ENCODE measurements at regions not wholly inside any gene's neighbourhood (a gene's known extent, or its start where the extent isn't known, plus 50 kb on each side); places are given as distances from the start of the nearest gene placed in this dataset.

DNA sequence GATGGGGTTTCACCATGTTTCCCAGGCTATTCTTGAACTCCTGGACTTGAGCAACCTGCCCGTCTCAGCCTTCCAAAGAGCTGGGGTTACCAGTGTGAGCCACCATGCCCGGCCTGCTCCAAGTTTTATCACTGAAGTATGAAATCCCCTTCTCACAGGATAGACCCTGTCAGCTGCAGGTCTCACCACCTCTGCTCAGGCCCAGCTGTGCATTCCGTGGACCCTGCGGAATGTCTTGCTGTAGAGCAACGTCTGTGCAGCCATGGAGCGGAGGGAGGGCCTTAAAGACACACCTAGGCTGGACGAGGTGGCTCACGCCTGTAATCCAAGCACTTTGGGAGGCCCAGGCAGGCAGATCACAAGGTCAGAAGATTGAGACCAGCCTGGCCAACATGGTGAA lies 625.4 kb downstream of the BRD1 start:
- DNase-seq (ENCODE audit: low spot score): no peak
- TF ChIP-seq, protein P1, sequence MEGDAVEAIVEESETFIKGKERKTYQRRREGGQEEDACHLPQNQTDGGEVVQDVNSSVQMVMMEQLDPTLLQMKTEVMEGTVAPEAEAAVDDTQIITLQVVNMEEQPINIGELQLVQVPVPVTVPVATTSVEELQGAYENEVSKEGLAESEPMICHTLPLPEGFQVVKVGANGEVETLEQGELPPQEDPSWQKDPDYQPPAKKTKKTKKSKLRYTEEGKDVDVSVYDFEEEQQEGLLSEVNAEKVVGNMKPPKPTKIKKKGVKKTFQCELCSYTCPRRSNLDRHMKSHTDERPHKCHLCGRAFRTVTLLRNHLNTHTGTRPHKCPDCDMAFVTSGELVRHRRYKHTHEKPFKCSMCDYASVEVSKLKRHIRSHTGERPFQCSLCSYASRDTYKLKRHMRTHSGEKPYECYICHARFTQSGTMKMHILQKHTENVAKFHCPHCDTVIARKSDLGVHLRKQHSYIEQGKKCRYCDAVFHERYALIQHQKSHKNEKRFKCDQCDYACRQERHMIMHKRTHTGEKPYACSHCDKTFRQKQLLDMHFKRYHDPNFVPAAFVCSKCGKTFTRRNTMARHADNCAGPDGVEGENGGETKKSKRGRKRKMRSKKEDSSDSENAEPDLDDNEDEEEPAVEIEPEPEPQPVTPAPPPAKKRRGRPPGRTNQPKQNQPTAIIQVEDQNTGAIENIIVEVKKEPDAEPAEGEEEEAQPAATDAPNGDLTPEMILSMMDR (IDR thresholded peaks at IDR 0.05; ENCODE audit: extremely low read depth, missing control alignments): no peak

DNA sequence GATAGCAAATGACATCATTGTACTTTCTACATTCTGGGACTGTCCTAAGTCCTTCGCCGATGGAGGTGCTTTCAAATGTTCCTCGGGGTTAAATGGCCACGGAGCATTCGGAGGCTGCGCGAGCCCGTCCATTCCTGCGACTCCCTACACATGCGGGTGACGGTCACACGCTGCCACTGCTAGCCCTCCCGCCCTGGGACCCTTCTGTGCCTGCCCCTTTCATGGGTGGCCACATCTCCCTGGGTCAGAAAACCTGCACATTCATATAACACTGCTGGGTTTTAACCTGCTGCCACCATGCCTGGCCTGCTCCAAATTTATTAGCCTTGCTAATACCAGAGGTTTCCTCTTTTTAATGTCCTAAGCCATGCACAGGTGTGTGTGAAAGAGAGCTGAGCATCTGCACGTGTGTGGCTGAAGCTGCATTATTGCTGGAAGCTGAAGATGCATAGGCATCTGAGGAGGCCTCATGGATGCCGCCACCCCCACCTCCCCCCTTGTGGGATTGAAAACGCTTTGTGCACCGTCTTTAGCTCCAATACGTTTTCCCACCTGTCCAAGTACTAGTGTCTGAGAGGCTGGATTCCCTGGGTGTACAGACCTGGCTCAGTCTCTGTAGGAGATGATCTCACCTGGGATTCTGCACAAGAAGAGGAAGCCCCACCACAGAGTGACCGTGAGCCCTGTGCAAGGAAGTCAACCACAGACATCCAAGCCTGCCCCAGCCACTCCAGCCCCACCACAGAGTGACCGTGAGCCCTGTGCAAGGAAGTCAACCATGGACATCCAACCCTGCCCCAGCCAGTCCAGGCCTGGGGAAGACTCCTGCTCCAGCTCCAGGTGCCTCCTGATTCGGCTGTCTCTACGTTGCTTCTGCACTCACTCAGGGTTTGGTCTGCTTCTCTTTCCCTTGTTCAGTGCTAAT lies 626.4 kb downstream of the BRD1 start:
- TF ChIP-seq, protein P1 (IDR thresholded peaks at IDR 0.05; ENCODE audit: extremely low read depth, missing control alignments): no peak
- no peak for DNase-seq (ENCODE audit: low spot score)

DNA sequence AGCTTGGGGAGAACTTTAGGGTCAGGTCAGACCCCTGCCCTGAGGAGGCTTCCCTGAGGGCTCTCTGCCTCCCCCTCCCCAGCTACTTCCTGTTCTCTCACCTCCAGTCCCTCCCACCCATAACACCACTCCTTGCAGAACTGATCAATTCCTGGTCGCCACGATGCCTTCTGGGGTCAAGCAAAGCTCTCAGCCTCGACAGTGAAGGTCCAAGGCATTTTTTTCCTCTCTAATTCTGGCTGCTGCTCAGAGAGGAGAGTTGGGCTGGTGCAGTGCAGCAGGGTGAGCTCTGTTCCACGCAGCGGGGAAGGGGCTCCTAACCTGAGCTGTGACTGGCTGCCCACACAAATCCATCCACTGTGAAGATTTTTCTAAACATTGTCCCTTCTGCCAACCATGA lies 628.4 kb downstream of the BRD1 start:
- DNase-seq (ENCODE audit: low spot score): no peak
- TF ChIP-seq, protein P1 (IDR thresholded peaks at IDR 0.05; ENCODE audit: extremely low read depth, missing control alignments): no peak

DNA sequence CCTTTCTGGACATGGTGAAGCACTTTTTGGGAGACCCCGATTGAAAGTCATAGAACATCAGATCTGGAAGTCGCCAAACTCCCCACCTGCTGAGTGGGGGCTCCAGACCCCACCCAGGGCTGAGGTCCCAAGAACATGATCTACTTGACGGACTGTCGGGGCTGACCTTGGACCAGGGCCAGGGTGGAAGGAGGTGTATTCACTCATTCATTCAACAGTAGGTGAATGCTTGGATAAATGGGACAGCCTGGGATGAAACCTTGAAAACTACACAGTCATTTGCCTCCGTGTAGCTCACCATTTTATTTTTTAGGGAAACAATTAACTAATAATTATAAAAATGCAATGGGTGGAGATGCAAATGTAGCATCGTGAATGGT lies 629.0 kb downstream of the BRD1 start:
- TF ChIP-seq, protein P1 (IDR thresholded peaks at IDR 0.05; ENCODE audit: extremely low read depth, missing control alignments): no peak
- DNase-seq (ENCODE audit: low spot score): no peak

DNA sequence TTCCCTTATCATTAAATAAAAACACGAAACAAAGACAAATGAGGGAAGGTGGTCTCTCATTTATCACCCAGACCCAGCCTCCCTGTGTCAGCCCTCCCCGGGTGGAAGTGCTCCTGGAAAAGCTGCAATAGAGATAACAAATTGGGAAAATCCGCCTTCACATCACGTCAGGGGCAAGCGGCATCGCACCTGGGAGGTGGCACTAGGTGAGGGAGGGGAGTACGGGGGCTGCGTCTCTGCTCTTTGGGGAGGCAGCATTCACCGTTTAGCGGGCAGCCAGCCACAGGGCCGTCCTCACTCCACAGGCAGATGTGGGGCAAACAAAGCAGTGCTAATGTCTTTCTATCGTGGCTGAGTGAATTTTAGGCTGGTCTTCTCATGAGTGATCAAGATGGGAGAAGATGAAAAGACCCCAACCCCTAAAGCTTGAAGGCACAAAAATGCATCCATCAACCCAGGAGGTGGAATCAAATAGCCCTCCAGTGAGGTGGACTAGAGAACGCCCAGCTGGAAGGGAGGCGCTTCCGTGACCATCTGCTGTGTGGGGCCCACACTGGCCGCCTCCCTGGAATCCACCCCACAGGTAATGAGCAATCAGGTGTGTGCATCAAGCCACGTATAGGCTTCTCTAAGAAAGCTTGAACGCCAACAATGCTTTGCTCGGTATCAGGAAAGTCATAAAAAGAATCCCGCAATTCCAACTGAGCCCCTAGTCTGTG lies 629.5 kb downstream of the BRD1 start:
- TF ChIP-seq, protein P1 (IDR thresholded peaks at IDR 0.05; ENCODE audit: extremely low read depth, missing control alignments): no peak
- DNase-seq (ENCODE audit: low spot score): no peak

DNA sequence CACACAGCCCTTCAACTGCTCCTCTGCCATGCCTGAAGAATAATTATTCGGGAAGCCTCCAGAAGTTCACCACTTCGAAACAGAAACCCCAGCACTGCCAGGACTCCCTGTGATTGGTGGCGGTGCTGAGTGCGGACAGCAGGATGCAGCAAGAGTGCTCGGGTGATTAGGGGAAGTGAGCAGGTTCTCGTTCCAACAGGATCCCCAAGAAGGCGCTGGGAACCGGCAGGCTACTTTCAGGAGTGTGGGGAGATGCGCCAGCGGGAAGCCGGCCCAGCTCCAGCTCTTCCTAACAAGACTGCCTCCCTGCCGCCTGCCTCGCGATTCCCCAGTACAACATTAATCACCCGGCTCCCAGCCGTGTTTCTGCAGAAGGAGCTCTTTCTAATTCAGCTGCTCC lies 630.2 kb downstream of the BRD1 start:
- TF ChIP-seq, protein P1 (IDR thresholded peaks at IDR 0.05; ENCODE audit: extremely low read depth, missing control alignments): no peak
- no peak for DNase-seq (ENCODE audit: low spot score)

DNA sequence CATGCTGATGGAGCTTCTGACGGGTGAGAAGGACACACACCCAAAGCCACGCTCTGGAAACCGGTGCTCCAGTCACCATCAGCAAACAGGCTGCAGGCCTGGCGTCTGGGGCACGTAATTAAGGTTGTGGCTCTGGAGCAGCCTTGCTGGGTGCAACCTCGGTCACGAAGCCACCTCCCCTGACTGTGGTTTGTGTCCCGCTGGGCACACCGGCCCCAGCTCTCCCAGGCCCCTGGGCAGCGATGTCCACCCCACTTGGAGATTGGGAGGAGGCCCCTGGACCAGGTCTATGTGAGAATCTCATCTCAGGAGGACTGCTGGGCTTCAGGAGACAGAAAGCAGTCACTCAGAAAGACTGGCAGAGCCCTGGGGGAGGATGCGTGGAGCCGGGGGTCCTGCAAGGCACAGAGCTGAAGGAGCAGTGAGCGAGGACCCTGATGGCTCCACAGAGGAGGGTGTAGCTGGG lies 631.6 kb downstream of the BRD1 start:
- TF ChIP-seq, protein P1 (IDR thresholded peaks at IDR 0.05; ENCODE audit: extremely low read depth, missing control alignments): no peak
- no peak for DNase-seq (ENCODE audit: low spot score)

All from GM20000 (cell line).